Keratinocyte (primary cell): ENCODE measurements at regions not wholly inside any gene's neighbourhood (a gene's known extent, or its start where the extent isn't known, plus 50 kb on each side); places are given as distances from the start of the nearest gene placed in this dataset.

Experiments
- DNase-seq: peaks from one replicate; pipeline ENCODE4 v3.0.0-alpha.2; 2011; ENCODE audit warnings: low read depth, missing footprints, low spot score
- FAIRE-seq: peaks from 2 replicates; lab custom pipeline; 2011; peaks lifted over from hg19 to GRCh38; lab: Jason Lieb, UNC
- H2AFZ ChIP-seq: 2 replicates; pipeline ENCODE4 v1.6.0; 2012; ENCODE audit warnings: low read length, control low read depth, inconsistent platforms; ENCODE audit not compliant: control insufficient read depth
- H3K27ac ChIP-seq: 2 replicates; pipeline ENCODE4 v1.5.1; 2011; ENCODE audit warnings: low read length; ENCODE audit not compliant: control insufficient read depth, insufficient read depth
- H3K27me3 ChIP-seq: 3 replicates; pipeline ENCODE4 v1.6.0; 2011; ENCODE audit warnings: low read length; ENCODE audit not compliant: control insufficient read depth, insufficient read depth; ENCODE audit errors: extremely low read depth
- H3K36me3 ChIP-seq, 2 experiments: 2 replicates in 1 of 2; 3 replicates in 1 of 2; pipeline ENCODE4 v1.5.1; 2011; ENCODE audit warnings: low read length in 2 of 2, mild to moderate bottlenecking in 1 of 2; ENCODE audit not compliant: control insufficient read depth in 2 of 2, insufficient read depth in 2 of 2; ENCODE audit errors: extremely low read depth in 1 of 2
- H3K4me1 ChIP-seq: 3 replicates; pipeline ENCODE4 v1.5.1; 2011; ENCODE audit warnings: low read length; ENCODE audit not compliant: control insufficient read depth, insufficient read depth; ENCODE audit errors: extremely low read depth
- H3K4me2 ChIP-seq: 3 replicates; pipeline ENCODE4 v1.6.0; 2011; ENCODE audit warnings: low read depth, low read length; ENCODE audit not compliant: control insufficient read depth, insufficient read depth; ENCODE audit errors: extremely low read depth
- H3K4me3 ChIP-seq, 3 experiments: fragments of 200-600 bp in 1 of 3; sonication (generic) in 1 of 3; 2 replicates in 2 of 3; 3 replicates in 1 of 3; pipeline ENCODE4 v1.5.1; 2011 to 2016; ENCODE audit warnings: low read length in 3 of 3, mild to moderate bottlenecking in 3 of 3, control low read depth in 2 of 3, inconsistent platforms in 1 of 3, low read depth in 1 of 3, mixed read lengths in 1 of 3, mixed run types in 1 of 3, moderate library complexity in 1 of 3; ENCODE audit not compliant: control insufficient read depth in 2 of 3, insufficient read depth in 2 of 3; ENCODE audit errors: extremely low read depth in 1 of 3
- H3K79me2 ChIP-seq: 2 replicates; pipeline ENCODE4 v1.6.0; 2012; ENCODE audit warnings: low read length; ENCODE audit not compliant: control insufficient read depth, insufficient read depth
- H3K9ac ChIP-seq: 3 replicates; pipeline ENCODE4 v1.6.0; 2011; ENCODE audit warnings: low read length; ENCODE audit not compliant: control insufficient read depth, insufficient read depth; ENCODE audit errors: extremely low read depth
- H3K9me1 ChIP-seq: 3 replicates; pipeline ENCODE4 v1.6.0; 2011; ENCODE audit warnings: low read length; ENCODE audit not compliant: control insufficient read depth, insufficient read depth; ENCODE audit errors: extremely low read depth
- H3K9me3 ChIP-seq: 2 replicates; pipeline ENCODE4 v1.5.1; 2012; ENCODE audit warnings: low read depth, low read length; ENCODE audit not compliant: control insufficient read depth
- H4K20me1 ChIP-seq: 3 replicates; pipeline ENCODE4 v1.6.0; 2011; ENCODE audit warnings: low read length; ENCODE audit not compliant: control insufficient read depth, insufficient read depth; ENCODE audit errors: extremely low read depth
- CTCF ChIP-seq, 3 experiments: IDR thresholded peaks in 1 of 3; conservative IDR thresholded peaks in 1 of 3; optimal IDR thresholded peaks in 1 of 3; 2 replicates in 2 of 3; 3 replicates in 1 of 3; pipeline versions ENCODE3 to v1.5.1; 2011; ENCODE audit warnings: low read length in 3 of 3, mild to moderate bottlenecking in 3 of 3, moderate library complexity in 2 of 3, control low read depth in 1 of 3, inconsistent platforms in 1 of 3; ENCODE audit not compliant: insufficient read depth in 2 of 3; ENCODE audit errors: extremely low read depth in 1 of 3
- EZH2 ChIP-seq: IDR thresholded peaks from one replicate; pipeline ENCODE4 v1.6.1; 2012; ENCODE audit warnings: inconsistent platforms, mild to moderate bottlenecking, low read length, moderate library complexity
- dilution Hi-C: fragments of 300-500 bp; cut with MboI; formaldehyde crosslinking; loops from one replicate; pipeline ENCODE4 v1.7.0; 2020; ENCODE audit warnings: low sequenced_read_pairs; ENCODE audit not compliant: extremely low pct_ligation_motif_present

GRCh38 chr18:66819235-66819634 is 215.3 kb upstream of the CDH19 start:
- Histone ChIP-seq H3K4me1 (no peaks in the 10 kb centered on the region), H3K27me3 (no peaks in the 10 kb centered on the region), H3K36me3 (no peaks in the 10 kb centered on the region), H4K20me1 (no peaks in the 10 kb centered on the region), H3K9me3 (no peaks in the 10 kb centered on the region), H3K4me3 (no peak overlapping the region), H3K4me2 (no peak overlapping the region), H3K27ac (no peak overlapping the region), H3K79me2 (no peaks in the 10 kb centered on the region), H3K9me1 (no peaks in the 10 kb centered on the region), H2AFZ (no peak overlapping the region), H3K9ac (no peak overlapping the region)
- dilution Hi-C loops: no loop called here
- DNase-seq (no peak), FAIRE-seq (no peak)
- TF ChIP-seq EZH2 (no peak), CTCF (optimal IDR thresholded peaks at IDR 0.05 in 1 of 3, IDR thresholded peaks at IDR 0.05 in 1 of 3, conservative IDR thresholded peaks at IDR 0.05 in 1 of 3; ENCODE audit: extremely low read depth in 1 of 3, insufficient read depth in 2 of 3, low read length in 3 of 3) (peak in 1 of 3 experiments; percentile 1)

- Histone ChIP-seq H3K4me3 (no peak overlapping the region), H3K9me3 (no peaks in the 10 kb centered on the region), H2AFZ (no peak overlapping the region), H3K9me1 (no peaks in the 10 kb centered on the region), H3K79me2 (no peaks in the 10 kb centered on the region), H3K36me3 (no peaks in the 10 kb centered on the region), H3K27ac (no peak overlapping the region), H3K4me1 (no peaks in the 10 kb centered on the region), H4K20me1 (no peaks in the 10 kb centered on the region), H3K27me3 (no peaks in the 10 kb centered on the region), H3K9ac (no peak overlapping the region), H3K4me2 (no peak overlapping the region)
- DNase-seq: no peak
- no peak for FAIRE-seq
- dilution Hi-C loops: no loop called here
- no peak for TF ChIP-seq CTCF (optimal IDR thresholded peaks at IDR 0.05 in 1 of 3, IDR thresholded peaks at IDR 0.05 in 1 of 3, conservative IDR thresholded peaks at IDR 0.05 in 1 of 3; ENCODE audit: extremely low read depth in 1 of 3, insufficient read depth in 2 of 3, low read length in 3 of 3)
- TF ChIP-seq EZH2: no peak
Measured at GRCh38 chr18:66813138-66813537, 209.2 kb upstream of the CDH19 start.
